HEK293 (cell line): ENCODE measurements at regions not wholly inside any gene's neighbourhood (a gene's known extent, or its start where the extent isn't known, plus 50 kb on each side); places are given as distances from the start of the nearest gene placed in this dataset.

ENCODE experiments used
- CTCF ChIA-PET: fragments of 350-600 bp; formaldehyde crosslinking; extraction: SDS; loops from one replicate; lab custom pipeline; 2021; ENCODE audit warnings: antibody characterized with exemption; lab: Yijun Ruan, JAX
- POLR2A ChIA-PET: fragments of 300-600 bp; formaldehyde crosslinking; extraction: SDS; loops from one replicate; lab custom pipeline; 2020; ENCODE audit warnings: antibody characterized with exemption, inconsistent platforms; lab: Yijun Ruan, JAX
- H3K27ac ChIP-seq: fragments of 200-500 bp; sonication (Bioruptor generic); 2 replicates; pipeline ENCODE4 v1.5.1; 2014; ENCODE audit warnings: low read depth, low read length, control low read depth, inconsistent platforms; ENCODE audit errors: extremely low read depth
- H3K36me3 ChIP-seq, 2 experiments: fragments of 200-500 bp in 1 of 2; sonication (Bioruptor generic) in 1 of 2; 1 replicate in 1 of 2; 2 replicates in 1 of 2; pipeline ENCODE4 v1.5.1; 2014 to 2017; ENCODE audit warnings: inconsistent platforms in 2 of 2, low read length in 2 of 2; ENCODE audit not compliant: control insufficient read depth in 2 of 2, insufficient read depth in 1 of 2
- H3K4me1 ChIP-seq: fragments of 200-500 bp; sonication (Bioruptor generic); 2 replicates; pipeline ENCODE4 v1.5.1; 2014; ENCODE audit warnings: mild to moderate bottlenecking, low read length, inconsistent platforms; ENCODE audit not compliant: control insufficient read depth, insufficient read depth
- H3K4me3 ChIP-seq: 2 replicates; pipeline ENCODE4 v1.5.1; 2011; ENCODE audit warnings: low read depth, mild to moderate bottlenecking, control low read depth, low read length, moderate library complexity
- H3K9me3 ChIP-seq: fragments of 200-500 bp; sonication (Bioruptor generic); 2 replicates; pipeline ENCODE4 v1.5.1; 2014; ENCODE audit warnings: low read depth, low read length, inconsistent platforms; ENCODE audit not compliant: control insufficient read depth, insufficient read depth
- ELK4 ChIP-seq: IDR thresholded peaks from 2 replicates; pipeline ENCODE4 v1.6.1; 2011; ENCODE audit warnings: mild to moderate bottlenecking, low read depth, low read length, borderline replicate concordance
- GLI2 ChIP-seq: fragments of 450-650 bp; formaldehyde crosslinking; IDR thresholded peaks from 2 replicates; pipeline ENCODE4; 2017; ENCODE audit warnings: missing biosample characterization, missing genetic modification characterization, low read depth, borderline replicate concordance
- PRDM1 ChIP-seq: fragments of 450-650 bp; formaldehyde crosslinking; IDR thresholded peaks from 2 replicates; pipeline ENCODE4; 2016; ENCODE audit warnings: missing biosample characterization, missing genetic modification characterization
- SETDB1 ChIP-seq: IDR thresholded peaks from one replicate; pipeline ENCODE4 v1.6.1; 2017; ENCODE audit warnings: mild to moderate bottlenecking, low read length, moderate library complexity, mixed read lengths; ENCODE audit not compliant: insufficient read length
- WT1 ChIP-seq: fragments of 450-650 bp; formaldehyde crosslinking; IDR thresholded peaks from 2 replicates; pipeline ENCODE4 v1.5.1; 2016; ENCODE audit warnings: missing biosample characterization, missing genetic modification characterization
- ZBTB49 ChIP-seq: fragments of 450-650 bp; formaldehyde crosslinking; IDR thresholded peaks from 2 replicates; pipeline ENCODE4 v1.5.1; 2016; ENCODE audit warnings: missing biosample characterization, missing genetic modification characterization, low read depth
- ZBTB8A ChIP-seq: fragments of 450-650 bp; formaldehyde crosslinking; IDR thresholded peaks from 2 replicates; pipeline ENCODE4 v1.5.1; 2016; ENCODE audit warnings: missing biosample characterization, missing genetic modification characterization
- ZIC2 ChIP-seq: fragments of 450-650 bp; formaldehyde crosslinking; IDR thresholded peaks from 2 replicates; pipeline ENCODE4 v1.5.1; 2016; ENCODE audit warnings: missing biosample characterization, missing genetic modification characterization
- ZNF132 ChIP-seq: fragments of 450-650 bp; formaldehyde crosslinking; IDR thresholded peaks from 2 replicates; pipeline ENCODE4 v1.5.1; 2017; ENCODE audit warnings: missing biosample characterization, missing genetic modification characterization, borderline replicate concordance
- ZNF146 ChIP-seq: fragments of 450-650 bp; formaldehyde crosslinking; IDR thresholded peaks from 2 replicates; pipeline ENCODE4 v1.5.1; 2016; ENCODE audit warnings: missing biosample characterization, missing genetic modification characterization
- ZNF157 ChIP-seq: fragments of 450-650 bp; formaldehyde crosslinking; IDR thresholded peaks from 2 replicates; pipeline ENCODE4 v1.5.1; 2016; ENCODE audit warnings: missing biosample characterization, missing genetic modification characterization
- ZNF184 ChIP-seq: fragments of 450-650 bp; IDR thresholded peaks from 2 replicates; pipeline ENCODE4 v1.5.1; 2018; ENCODE audit warnings: missing biosample characterization, mild to moderate bottlenecking, missing genetic modification characterization
- ZNF214 ChIP-seq: fragments of 450-650 bp; formaldehyde crosslinking; IDR thresholded peaks from 2 replicates; pipeline ENCODE4 v1.5.1; 2017; ENCODE audit warnings: missing biosample characterization, mild to moderate bottlenecking, missing genetic modification characterization, borderline replicate concordance
- ZNF292 ChIP-seq: fragments of 450-650 bp; formaldehyde crosslinking; IDR thresholded peaks from 2 replicates; pipeline ENCODE4 v1.5.1; 2016; ENCODE audit warnings: low read depth, missing biosample characterization, missing genetic modification characterization, borderline replicate concordance
- ZNF366 ChIP-seq: fragments of 450-650 bp; formaldehyde crosslinking; conservative IDR thresholded peaks from 2 replicates; pipeline ENCODE4 v1.5.1; 2016; ENCODE audit warnings: missing biosample characterization, missing genetic modification characterization
- ZNF513 ChIP-seq: fragments of 450-650 bp; IDR thresholded peaks from 2 replicates; pipeline ENCODE4 v1.5.1; 2018; ENCODE audit warnings: missing biosample characterization, missing genetic modification characterization
- ZNF585B ChIP-seq: fragments of 450-650 bp; formaldehyde crosslinking; IDR thresholded peaks from 2 replicates; pipeline ENCODE4 v1.5.1; 2016; ENCODE audit warnings: missing biosample characterization, missing genetic modification characterization
- ZNF624 ChIP-seq: fragments of 450-650 bp; formaldehyde crosslinking; IDR thresholded peaks from 2 replicates; pipeline ENCODE4 v1.5.1; 2017; ENCODE audit warnings: missing biosample characterization, missing genetic modification characterization
- ZNF654 ChIP-seq: fragments of 450-650 bp; formaldehyde crosslinking; IDR thresholded peaks from 2 replicates; pipeline ENCODE4 v1.5.1; 2016; ENCODE audit warnings: low read depth, missing biosample characterization, missing genetic modification characterization
- ZNF692 ChIP-seq: fragments of 450-650 bp; formaldehyde crosslinking; IDR thresholded peaks from 2 replicates; pipeline ENCODE4 v1.5.1; 2016; ENCODE audit warnings: missing biosample characterization, missing genetic modification characterization
- ZNF776 ChIP-seq: fragments of 450-650 bp; formaldehyde crosslinking; IDR thresholded peaks from 2 replicates; pipeline ENCODE4 v1.5.0; 2017; ENCODE audit warnings: missing biosample characterization, missing genetic modification characterization, borderline replicate concordance
- ZNF785 ChIP-seq: fragments of 450-650 bp; formaldehyde crosslinking; IDR thresholded peaks from 2 replicates; pipeline ENCODE4 v1.5.1; 2016; ENCODE audit warnings: missing biosample characterization, missing genetic modification characterization
- ZNF830 ChIP-seq: fragments of 450-650 bp; IDR thresholded peaks from 2 replicates; pipeline ENCODE4 v1.5.0; 2018; ENCODE audit warnings: missing biosample characterization, missing genetic modification characterization, low read depth, mild to moderate bottlenecking, moderate library complexity
- ZNF837 ChIP-seq: fragments of 450-650 bp; formaldehyde crosslinking; IDR thresholded peaks from 2 replicates; pipeline ENCODE4 v1.5.1; 2016; ENCODE audit warnings: missing biosample characterization, missing genetic modification characterization
- ZSCAN23 ChIP-seq: fragments of 450-650 bp; formaldehyde crosslinking; IDR thresholded peaks from 2 replicates; pipeline ENCODE4 v1.5.1; 2016; ENCODE audit warnings: missing biosample characterization, missing genetic modification characterization
- TF ChIP-seq, protein P1 (sequence below): fragments of 450-650 bp; formaldehyde crosslinking; optimal IDR thresholded peaks from 2 replicates; pipeline ENCODE3; 2016; ENCODE audit warnings: missing biosample characterization, mild to moderate bottlenecking, missing genetic modification characterization

DNA sequence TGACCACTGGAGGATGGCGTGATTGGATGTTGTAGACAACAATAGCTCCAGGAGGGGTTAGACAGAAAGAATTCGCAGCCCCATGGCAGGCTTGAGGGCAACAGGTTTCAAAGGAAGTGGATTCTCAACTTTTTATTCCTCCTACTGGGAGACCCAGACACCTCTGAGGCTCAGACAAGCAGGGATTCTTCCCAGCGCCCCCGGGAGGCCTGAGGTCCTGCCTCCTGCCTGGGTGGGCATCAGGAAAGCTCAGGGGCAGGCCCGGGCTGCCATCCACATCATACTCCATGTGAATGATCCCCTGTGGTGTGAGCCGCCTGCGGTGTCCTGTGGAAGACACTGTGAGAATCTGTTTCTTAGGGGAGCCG, 203.5 kb downstream of the CYP26B1 start:
- POLR2A ChIA-PET: no interaction called here

DNA sequence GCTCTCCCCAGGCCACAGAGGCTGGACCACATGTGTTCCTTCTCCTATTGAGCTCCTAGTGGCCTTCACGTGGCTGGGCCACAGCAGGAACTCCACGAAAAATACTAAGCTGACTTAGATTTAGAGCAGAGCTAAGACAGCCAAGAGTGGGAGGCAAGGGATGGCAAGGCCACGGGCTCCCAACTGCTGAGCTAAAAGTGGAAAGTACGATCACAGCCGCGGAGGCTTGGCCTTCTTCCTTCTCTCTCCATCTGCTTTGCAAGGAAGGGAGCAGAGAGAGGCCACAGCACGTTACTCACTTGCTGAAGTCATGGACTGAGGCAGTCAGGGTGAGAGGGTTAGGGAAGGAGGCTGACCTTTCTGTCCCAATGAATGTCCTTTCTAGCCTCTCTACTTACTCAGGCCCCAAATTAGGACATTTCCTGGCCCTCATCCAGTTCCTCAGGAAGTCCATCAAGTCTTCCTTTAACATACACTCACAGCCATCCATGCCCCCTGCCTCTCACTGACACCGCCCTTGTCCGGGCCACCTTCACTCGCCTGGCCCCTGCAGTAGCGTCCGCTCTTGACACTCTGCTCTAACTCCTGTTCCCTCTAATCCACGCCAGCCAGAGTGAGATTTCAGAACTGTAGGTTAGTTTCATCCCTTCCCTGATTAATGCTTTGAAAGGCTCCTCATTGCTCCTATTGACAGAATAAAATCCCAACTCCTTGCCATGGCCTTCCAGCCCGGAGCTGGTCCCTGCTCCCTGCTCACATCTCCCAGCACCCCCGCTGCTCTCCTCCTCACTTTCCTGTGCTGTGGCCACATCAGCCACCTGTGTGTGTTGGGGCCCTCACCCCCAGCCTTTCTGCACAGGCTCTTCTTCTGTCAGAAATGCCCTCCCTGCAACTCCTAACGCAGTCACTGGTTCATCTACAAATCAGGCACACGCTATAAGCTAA, 204.2 kb downstream of the CYP26B1 start:
- H3K9me3 ChIP-seq: no peaks in the 10 kb centered on the region
- H3K4me1 ChIP-seq: no peaks in the 10 kb centered on the region
- H3K36me3 ChIP-seq: no peaks in the 10 kb centered on the region
- no peak overlapping the region for H3K4me3 ChIP-seq
- CTCF ChIA-PET: interaction anchor here (0.8 to 1.2 kb wide), 2 partner anchors 20 to 207 kb away, joined by 3 to 6 read pairs; no protein-coding TSS in a partner anchor
- POLR2A ChIA-PET: no interaction called here
- no peak for TF ChIP-seq ZNF513 (tag by site-specific recombination)
- no peak for TF ChIP-seq ZBTB49
- no peak for TF ChIP-seq ZNF214 (tag by site-specific recombination)
- no peak for TF ChIP-seq ZNF366
- no peak for TF ChIP-seq ZSCAN23 (tag by site-specific recombination)
- no peak for TF ChIP-seq ZNF654 (tag by site-specific recombination)
- TF ChIP-seq ZNF837 (tag by site-specific recombination): no peak
- no peak for TF ChIP-seq ZNF830 (tag by site-specific recombination)
- TF ChIP-seq ZNF776 (tag by site-specific recombination): no peak
- TF ChIP-seq ZNF692 (tag by site-specific recombination): no peak
- TF ChIP-seq ZNF146 (tag by site-specific recombination): no peak
- TF ChIP-seq GLI2: no peak
- TF ChIP-seq ZNF785 (tag by site-specific recombination): no peak
- TF ChIP-seq, protein P1, sequence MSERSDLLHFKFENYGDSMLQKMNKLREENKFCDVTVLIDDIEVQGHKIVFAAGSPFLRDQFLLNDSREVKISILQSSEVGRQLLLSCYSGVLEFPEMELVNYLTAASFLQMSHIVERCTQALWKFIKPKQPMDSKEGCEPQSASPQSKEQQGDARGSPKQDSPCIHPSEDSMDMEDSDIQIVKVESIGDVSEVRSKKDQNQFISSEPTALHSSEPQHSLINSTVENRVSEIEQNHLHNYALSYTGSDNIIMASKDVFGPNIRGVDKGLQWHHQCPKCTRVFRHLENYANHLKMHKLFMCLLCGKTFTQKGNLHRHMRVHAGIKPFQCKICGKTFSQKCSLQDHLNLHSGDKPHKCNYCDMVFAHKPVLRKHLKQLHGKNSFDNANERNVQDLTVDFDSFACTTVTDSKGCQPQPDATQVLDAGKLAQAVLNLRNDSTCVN (tag by site-specific recombination): no peak
- no peak for TF ChIP-seq ZBTB8A (tag by site-specific recombination)
- no peak for TF ChIP-seq ZNF624 (tag by site-specific recombination)
- TF ChIP-seq ZNF132 (tag by site-specific recombination): no peak
- TF ChIP-seq ZNF585B: no peak
- no peak for TF ChIP-seq ZNF157
- no peak overlapping the region for H3K27ac ChIP-seq

More for the DNA sequence above, 203.5 kb downstream of the CYP26B1 start:
- CTCF ChIA-PET: interaction anchor here (1.2 kb wide), 2 partner anchors 20 to 206 kb away, joined by 3 to 4 read pairs; no protein-coding TSS in a partner anchor
- Histone ChIP-seq H3K27ac (no peak overlapping the region), H3K4me1 (no peaks in the 10 kb centered on the region), H3K4me3 (no peak overlapping the region), H3K9me3 (no peaks in the 10 kb centered on the region), H3K36me3 (no peaks in the 10 kb centered on the region)
- TF ChIP-seq ZNF184 (no peak), SETDB1 (no peak), ELK4 (no peak), WT1 (tag by site-specific recombination) (no peak), ZNF292 (no peak), PRDM1 (tag by site-specific recombination) (no peak), ZIC2 (tag by site-specific recombination) (peak; percentile 39)
